Breast epithelium (tissue), 4 donors: ENCODE measurements at regions not wholly inside any gene's neighbourhood (a gene's known extent, or its start where the extent isn't known, plus 50 kb on each side); places are given as distances from the start of the nearest gene placed in this dataset.

Experiments used
- DNase-seq, 2 donors: peaks; one replicate each; pipeline ENCODE4 v3.0.0-alpha.2; 2019; ENCODE audit warnings: low spot score in 2 of 2
- H3K27ac ChIP-seq, 2 donors: fragments of 200-600 bp; sonication (generic) in 1 of 2; one replicate each; pipeline ENCODE4 v1.5.1; 2016 to 2019; ENCODE audit warnings: mild to moderate bottlenecking in 1 of 2
- H3K27me3 ChIP-seq, 2 donors: fragments of 200-600 bp; sonication (generic) in 1 of 2; one replicate each; pipeline versions ENCODE4 v1.5.1 to v1.6.0; 2017 to 2019; ENCODE audit warnings: control low read depth in 1 of 2, mild to moderate bottlenecking in 1 of 2
- H3K36me3 ChIP-seq: fragments of 200-600 bp; one replicate; pipeline ENCODE4 v1.5.1; 2019
- H3K4me1 ChIP-seq, 2 donors: fragments of 200-600 bp; sonication (generic); one replicate each; pipeline ENCODE4 v1.5.1; 2016 to 2019; ENCODE audit warnings: control low read depth in 1 of 2
- H3K4me3 ChIP-seq, 3 donors: fragments of 200-600 bp; sonication (generic); 1 replicate in 2 of 3; 2 replicates in 1 of 3; pipeline ENCODE4 v1.5.1; 2016 to 2019; ENCODE audit warnings: mild to moderate bottlenecking in 3 of 3, moderate library complexity in 2 of 3
- H3K9me3 ChIP-seq, 2 donors: fragments of 200-600 bp; sonication (generic) in 1 of 2; one replicate each; pipeline ENCODE4 v1.5.1; 2016 to 2019; ENCODE audit warnings: control low read depth in 1 of 2
- POLR2A ChIP-seq: fragments of 450-650 bp; IDR thresholded peaks from one replicate; pipeline ENCODE4 v1.6.1; 2016; ENCODE audit warnings: antibody characterized with exemption, mild to moderate bottlenecking, moderate library complexity
- POLR2AphosphoS5 ChIP-seq, 3 donors: sonication (generic); formaldehyde crosslinking; IDR thresholded peaks; one replicate each; pipeline ENCODE4 v1.6.1; 2017; ENCODE audit warnings: antibody characterized with exemption in 3 of 3
- intact Hi-C: fragments of 100-400 bp; cut with DNase I; formaldehyde crosslinking; loops from one replicate; pipeline ENCODE4 v1.15.1; 2023; ENCODE audit warnings: low total_unique reads
- TF ChIP-seq, protein P1 (sequence below), 3 donors: fragments of 450-650 bp; IDR thresholded peaks; one replicate each; pipeline ENCODE4 v1.5.1; 2016 to 2017; ENCODE audit warnings: antibody characterized with exemption in 3 of 3, mild to moderate bottlenecking in 3 of 3, moderate library complexity in 3 of 3

DNA sequence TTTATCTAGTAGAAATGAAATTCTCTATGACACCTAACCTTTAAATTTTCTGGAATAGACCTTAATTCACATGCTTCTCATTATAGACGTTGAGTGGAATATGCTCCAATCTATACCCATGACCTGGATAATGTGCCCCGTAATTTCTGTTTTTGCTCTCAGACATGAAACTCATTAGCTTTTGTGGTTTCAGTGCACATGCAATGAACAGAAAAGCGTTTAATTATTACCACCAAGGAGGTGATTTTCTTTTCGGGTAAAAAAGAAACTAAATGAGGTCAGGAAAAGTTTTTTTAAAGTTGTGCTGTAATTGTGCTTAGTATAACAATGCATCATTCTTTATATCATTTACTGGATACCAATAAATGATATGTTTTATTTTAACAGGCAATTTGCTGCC is 1703.9 kb upstream of the TENM3 start:
- intact Hi-C loops, result no loop called here
- H3K36me3 ChIP-seq, result no peaks in the 10 kb centered on the region
- TF ChIP-seq POLR2A (no peak), POLR2AphosphoS5 (IDR thresholded peaks at IDR 0.05) (no peak)
- TF ChIP-seq, protein P1, sequence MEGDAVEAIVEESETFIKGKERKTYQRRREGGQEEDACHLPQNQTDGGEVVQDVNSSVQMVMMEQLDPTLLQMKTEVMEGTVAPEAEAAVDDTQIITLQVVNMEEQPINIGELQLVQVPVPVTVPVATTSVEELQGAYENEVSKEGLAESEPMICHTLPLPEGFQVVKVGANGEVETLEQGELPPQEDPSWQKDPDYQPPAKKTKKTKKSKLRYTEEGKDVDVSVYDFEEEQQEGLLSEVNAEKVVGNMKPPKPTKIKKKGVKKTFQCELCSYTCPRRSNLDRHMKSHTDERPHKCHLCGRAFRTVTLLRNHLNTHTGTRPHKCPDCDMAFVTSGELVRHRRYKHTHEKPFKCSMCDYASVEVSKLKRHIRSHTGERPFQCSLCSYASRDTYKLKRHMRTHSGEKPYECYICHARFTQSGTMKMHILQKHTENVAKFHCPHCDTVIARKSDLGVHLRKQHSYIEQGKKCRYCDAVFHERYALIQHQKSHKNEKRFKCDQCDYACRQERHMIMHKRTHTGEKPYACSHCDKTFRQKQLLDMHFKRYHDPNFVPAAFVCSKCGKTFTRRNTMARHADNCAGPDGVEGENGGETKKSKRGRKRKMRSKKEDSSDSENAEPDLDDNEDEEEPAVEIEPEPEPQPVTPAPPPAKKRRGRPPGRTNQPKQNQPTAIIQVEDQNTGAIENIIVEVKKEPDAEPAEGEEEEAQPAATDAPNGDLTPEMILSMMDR (IDR thresholded peaks at IDR 0.05), result no peak

DNA sequence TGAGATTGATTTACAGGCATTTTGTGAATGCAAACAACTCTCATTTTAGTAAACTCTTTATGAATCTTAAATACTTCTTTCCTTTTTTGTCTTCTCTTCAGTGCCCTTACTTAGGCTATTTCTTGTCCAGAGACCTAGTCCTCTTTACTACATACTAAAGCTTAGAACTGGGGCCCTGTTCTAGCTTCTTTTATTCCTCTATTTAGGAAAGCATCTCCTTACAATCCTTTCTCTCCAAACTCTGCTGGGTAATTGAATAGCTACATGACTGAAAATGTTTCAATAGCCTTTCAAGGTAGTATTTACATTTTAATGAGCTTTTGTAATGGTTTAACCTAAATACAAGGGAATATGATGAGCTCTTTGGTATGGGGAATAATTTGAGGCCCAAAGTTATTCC is 1701.5 kb upstream of the TENM3 start:
- TF ChIP-seq, protein P1 (IDR thresholded peaks at IDR 0.05), result no peak
- TF ChIP-seq POLR2AphosphoS5 (IDR thresholded peaks at IDR 0.05), result no peak
- TF ChIP-seq POLR2A, result no peak
- intact Hi-C loops, result no loop called here
- Histone ChIP-seq H3K27ac (no peak overlapping the region), H3K4me3 (no peak overlapping the region), H3K36me3 (no peaks in the 10 kb centered on the region), H3K4me1 (no peaks in the 10 kb centered on the region), H3K27me3 (no peaks in the 10 kb centered on the region), H3K9me3 (no peaks in the 10 kb centered on the region)
- no peak for DNase-seq

More for the DNA sequence above, 1703.9 kb upstream of the TENM3 start:
- Histone ChIP-seq H3K9me3 (no peaks in the 10 kb centered on the region), H3K4me3 (no peak overlapping the region), H3K27me3 (no peaks in the 10 kb centered on the region), H3K4me1 (no peaks in the 10 kb centered on the region), H3K27ac (no peak overlapping the region)
- no peak for DNase-seq

DNA sequence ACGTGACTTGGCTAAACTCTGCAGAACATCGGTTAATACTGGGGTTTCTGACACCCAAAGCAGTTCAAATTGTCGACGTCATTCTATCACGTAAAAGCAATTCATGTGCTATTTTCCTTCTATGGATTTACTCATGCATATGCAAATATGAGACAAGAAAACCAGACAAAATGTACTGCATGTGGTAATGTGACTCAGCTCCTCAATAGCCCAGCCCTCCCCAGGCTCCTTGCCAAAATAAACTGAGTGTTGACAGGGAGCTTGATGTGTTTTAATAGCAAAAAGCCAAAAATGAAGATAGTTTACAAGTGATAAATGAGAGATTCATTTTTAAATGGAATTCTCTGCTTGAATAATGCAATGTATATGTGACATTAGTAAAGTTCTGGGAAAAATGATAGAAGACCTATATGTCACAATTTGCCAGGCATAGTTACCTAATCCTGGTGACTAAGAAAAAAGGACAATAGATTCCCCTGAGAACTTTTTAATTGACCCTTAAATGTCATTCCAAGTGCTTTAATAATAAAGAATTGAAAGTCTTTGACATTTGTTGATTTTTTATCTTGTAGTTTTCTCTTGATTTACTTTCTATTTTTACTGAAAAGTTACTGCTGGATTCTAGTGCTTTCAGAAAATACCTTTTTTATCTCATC is 1700.6 kb upstream of the TENM3 start:
- no peak for DNase-seq
- Histone ChIP-seq H3K4me1 (no peaks in the 10 kb centered on the region), H3K36me3 (no peaks in the 10 kb centered on the region), H3K9me3 (no peaks in the 10 kb centered on the region), H3K27ac (no peak overlapping the region), H3K4me3 (no peak overlapping the region), H3K27me3 (no peaks in the 10 kb centered on the region)
- TF ChIP-seq, protein P1 (IDR thresholded peaks at IDR 0.05), result no peak
- TF ChIP-seq POLR2A, result no peak
- TF ChIP-seq POLR2AphosphoS5 (IDR thresholded peaks at IDR 0.05), result no peak
- intact Hi-C loops, result no loop called here

DNA sequence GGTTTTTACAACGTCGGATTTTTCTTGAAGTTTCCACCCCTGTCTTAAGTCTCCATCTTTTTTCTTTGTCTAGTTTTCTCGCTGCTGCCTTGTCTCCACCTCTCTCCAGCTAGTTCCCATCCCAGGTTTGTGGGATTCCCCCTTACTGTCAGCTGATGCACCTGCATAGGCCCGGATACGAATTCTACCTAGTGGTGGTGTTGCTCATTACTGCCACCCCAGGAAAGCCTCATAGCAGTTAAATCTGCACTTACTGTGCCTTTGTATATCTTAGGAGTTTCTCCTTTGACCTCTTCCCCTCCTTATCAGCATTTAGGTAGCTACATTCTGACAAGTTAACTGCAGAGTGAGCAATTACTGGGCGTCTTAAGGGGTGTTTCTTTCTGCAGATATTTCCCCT is 1693.1 kb upstream of the TENM3 start:
- Histone ChIP-seq H3K36me3 (no peaks in the 10 kb centered on the region), H3K27me3 (no peaks in the 10 kb centered on the region), H3K9me3 (no peaks in the 10 kb centered on the region), H3K4me3 (no peak overlapping the region), H3K27ac (no peak overlapping the region), H3K4me1 (no peaks in the 10 kb centered on the region)
- TF ChIP-seq, protein P1 (IDR thresholded peaks at IDR 0.05), result no peak
- no peak for TF ChIP-seq POLR2A
- no peak for TF ChIP-seq POLR2AphosphoS5 (IDR thresholded peaks at IDR 0.05)
- no peak for DNase-seq
- intact Hi-C loops, result no loop called here

DNA sequence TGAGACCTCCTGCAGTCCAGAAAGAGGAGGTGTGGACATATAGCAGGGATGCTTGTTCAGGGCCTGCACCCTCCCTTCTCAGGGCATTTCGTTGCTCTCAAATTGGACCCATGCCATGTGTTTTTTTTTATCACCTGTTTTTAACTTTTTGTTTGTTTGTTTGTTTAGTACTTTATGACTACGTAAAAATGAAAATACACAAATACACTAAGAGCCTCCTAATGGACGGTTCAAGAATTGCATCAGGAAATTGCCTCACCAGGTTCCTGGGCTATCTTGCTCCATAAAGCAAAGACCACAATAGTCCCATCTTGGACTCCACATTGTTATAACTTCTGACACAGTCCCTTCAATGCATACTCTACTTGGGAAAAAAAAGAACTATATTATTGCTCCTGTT is 1685.9 kb upstream of the TENM3 start:
- Histone ChIP-seq H3K4me3 (no peak overlapping the region), H3K36me3 (no peaks in the 10 kb centered on the region), H3K4me1 (no peaks in the 10 kb centered on the region), H3K27ac (no peak overlapping the region), H3K9me3 (no peaks in the 10 kb centered on the region), H3K27me3 (no peaks in the 10 kb centered on the region)
- TF ChIP-seq POLR2A (no peak), POLR2AphosphoS5 (IDR thresholded peaks at IDR 0.05) (no peak)
- TF ChIP-seq, protein P1 (IDR thresholded peaks at IDR 0.05), result no peak
- intact Hi-C loops, result no loop called here
- no peak for DNase-seq
